NCI-H82 treated with DMSO at 0.1 percent for 48 hours (cell line): ENCODE measurements at regions not wholly inside any gene's neighbourhood (a gene's known extent, or its start where the extent isn't known, plus 50 kb on each side); places are given as distances from the start of the nearest gene placed in this dataset.
A peak's percentile ranks its signal among the peaks of the same experiment; 100 is the strongest.
"Not testable (repeated sequence)": the region's sequence is repeated elsewhere in the genome, so short reads cannot be mapped to it uniquely, and the experiment has no call there.

Experiments
- DNase-seq: peaks from one replicate; lab custom pipeline; 2025; ENCODE audit not compliant: unreplicated experiment; lab: John Stamatoyannopoulos, UW

GRCh38 chr5:42950116-42950455 lies 90.0 kb downstream of the ANXA2R start:
- no peak for DNase-seq

GRCh38 chr5:42949348-42950115 lies 90.6 kb downstream of the ANXA2R start:
- DNase-seq: peak; percentile 43

DNA sequence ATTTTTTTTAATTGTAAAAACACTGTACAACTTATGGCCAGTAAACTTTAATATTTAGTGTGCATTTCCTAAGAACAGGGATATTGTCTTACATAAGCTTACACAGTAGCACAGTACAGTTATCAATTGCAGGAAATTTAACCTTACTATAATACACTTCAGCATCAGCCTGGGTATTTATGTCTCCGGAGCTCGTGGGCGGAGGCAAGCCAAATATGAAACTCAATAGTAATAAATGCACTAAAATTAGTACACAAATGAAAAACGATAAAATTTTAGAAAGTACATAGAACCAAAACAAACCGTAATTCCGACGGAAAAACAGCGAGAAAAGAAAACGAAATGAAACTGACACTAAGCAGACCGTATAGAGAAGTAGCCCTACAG lies 91.2 kb downstream of the ANXA2R start:
- DNase-seq: no peak

DNA sequence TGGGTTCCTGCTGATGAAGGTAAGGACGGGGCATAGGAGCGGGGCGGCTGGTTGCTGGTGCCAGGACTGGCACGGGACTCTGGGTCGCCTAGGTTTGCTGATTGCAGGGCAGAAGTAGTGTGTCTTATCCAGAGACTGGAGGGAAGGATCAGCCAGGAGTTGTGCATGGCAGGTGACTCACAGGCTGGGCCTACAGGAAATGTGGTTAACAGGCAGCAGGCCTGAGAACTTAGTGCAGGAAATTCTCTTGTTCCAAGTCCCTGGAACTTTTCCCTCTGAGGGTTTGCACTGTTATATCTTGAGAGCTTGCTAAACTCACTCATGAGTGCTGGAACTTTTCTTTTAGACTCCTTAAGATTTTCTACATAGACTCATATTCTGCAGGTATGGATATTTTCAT lies 95.1 kb downstream of the ANXA2R start:
- DNase-seq: no peak

- DNase-seq: no peak
Observed at GRCh38 chr5:42943931-42944631, 96.0 kb downstream of the ANXA2R start.

- no peak for DNase-seq
Observed at GRCh38 chr5:42940853-42941252, 99.3 kb downstream of the ANXA2R start.

DNA sequence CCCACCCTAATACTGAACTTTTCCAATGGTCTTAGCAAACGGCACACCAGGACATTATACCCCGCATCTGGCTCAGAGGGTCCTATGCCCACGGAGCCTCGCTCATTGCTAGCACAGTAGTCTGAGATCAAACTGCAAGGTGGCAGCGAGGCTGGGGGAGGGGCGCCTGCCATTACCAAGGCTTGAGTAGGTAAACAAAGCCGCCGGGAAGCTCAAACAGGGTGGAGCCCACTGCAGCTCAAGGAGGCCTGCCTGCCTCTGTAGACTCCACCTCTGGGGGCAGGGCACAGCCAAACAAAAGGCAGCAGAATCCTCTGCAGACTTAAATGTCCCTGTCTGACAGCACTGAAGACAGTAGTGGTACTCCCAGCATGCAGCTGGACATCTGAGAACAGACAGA lies 108.1 kb downstream of the ANXA2R start:
- DNase-seq: not testable (repeated sequence)

- DNase-seq: not testable (repeated sequence)
Observed at GRCh38 chr5:42931451-42931850, 108.7 kb downstream of the ANXA2R start.

DNA sequence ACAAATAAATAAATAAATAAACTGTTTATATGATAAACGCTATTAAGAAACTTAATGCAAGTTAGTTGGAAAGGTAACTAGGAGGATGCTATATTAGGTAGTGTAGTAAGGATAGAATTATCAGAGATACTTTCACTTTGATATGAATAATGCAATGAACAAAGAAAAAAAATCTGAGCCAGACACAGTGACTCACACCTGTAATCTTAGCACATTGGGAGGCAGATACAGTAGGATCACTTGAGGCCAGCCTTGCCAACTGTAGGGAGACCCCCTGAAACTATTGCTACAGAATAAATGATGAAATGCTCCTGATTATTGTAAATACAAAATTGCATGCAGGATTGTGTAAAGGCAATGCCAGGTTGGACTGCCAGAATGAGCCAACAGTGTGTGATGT lies 109.2 kb downstream of the ANXA2R start:
- no peak for DNase-seq

DNA sequence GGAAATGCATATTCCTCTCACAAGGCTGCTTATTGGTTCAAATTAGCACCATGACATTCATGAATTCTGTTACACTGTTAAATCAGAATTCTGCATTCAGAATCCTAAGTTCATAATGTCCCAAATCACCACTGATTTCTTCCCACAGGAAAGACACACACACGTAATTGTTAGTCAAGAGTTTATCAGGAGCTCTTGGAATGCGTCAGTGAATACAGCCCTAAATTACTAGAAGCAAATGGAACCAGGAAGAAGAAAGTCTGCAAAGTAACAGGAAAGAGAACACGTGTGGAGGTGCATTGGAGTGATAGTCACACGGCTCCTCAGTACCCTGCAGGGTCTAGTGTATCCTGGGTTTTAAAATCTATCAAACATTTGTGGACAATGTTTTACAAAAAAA lies 110.2 kb downstream of the ANXA2R start:
- no peak for DNase-seq

DNA sequence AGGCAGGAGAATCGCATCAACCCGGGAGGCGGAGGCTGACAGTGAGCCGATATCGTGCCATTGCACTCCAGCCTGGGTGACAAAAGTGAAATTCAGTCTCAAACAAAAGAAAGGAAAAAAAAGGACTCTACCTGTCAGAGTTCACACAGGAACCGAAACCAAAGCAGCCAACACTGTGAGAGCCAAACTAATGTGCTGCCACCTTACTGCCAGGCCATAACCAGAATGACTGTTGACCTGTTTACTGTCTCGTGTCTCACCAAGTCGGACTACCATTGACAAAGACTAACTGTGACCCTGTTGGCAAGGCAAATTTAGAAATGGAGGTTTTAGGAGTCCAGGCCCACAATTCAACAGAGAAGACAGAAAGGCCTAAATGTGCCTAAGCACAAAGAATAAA lies 112.4 kb downstream of the ANXA2R start:
- DNase-seq: no peak

DNA sequence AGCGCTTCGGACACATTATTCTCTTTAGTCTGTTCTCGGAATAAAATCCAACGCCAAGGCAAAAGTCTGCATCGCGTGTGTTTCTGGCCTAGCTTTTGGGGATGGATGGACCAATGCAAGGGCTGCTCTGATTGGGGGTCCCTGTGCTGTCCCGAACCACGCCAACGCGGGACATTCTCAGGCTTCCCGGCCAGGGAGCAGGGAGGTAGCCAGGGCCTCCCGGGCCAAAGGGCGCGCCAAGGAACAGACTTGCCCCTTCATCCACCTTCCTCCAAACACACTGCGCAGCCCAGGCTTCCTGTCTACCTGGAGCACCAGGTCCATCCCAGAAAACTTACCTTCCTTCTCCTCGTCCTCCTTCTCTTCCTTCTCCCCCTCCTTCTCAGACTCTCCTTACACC lies 113.0 kb upstream of the SELENOP start:
- no peak for DNase-seq

- DNase-seq: no peak
Observed at GRCh38 chr5:42924226-42924625, 112.5 kb upstream of the SELENOP start.

DNA sequence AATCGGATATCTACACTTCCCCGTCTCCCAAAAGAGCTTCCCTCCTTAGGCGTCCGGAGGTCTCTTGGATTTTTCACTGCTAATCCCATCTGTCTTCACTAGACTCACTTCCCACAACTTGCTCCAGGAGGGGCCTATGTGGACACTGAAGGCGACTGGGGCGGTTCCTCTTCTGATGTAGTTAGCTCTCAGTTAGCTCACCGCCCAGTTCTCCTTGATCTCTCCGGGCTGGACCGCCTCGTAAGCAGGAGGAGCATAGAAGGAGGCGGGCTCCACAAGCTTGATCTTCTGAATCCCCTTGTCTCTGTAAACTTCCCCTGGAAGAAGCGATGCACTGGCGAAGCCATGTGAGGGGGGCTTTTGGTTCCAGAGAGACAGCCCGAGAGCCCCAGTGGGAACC lies 112.0 kb upstream of the SELENOP start:
- DNase-seq: no peak

DNA sequence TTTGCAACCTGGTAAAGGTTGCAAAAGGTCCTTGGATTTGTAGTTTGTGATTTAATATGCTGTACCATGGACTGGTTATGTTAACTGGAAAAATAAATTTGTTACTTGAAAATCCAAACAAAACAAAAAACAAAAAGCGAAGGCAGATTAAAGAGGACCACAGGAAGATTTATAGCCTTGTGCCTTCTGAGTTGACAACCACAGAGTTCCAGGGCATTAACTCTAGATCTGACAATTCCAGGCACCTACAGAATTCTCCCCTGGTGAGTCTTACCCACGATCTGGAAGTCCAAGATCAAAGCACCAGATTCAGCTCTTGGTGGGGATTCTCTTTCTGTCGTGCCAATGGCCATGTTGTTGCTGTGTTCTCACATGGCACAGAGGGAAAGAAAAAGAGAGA lies 107.9 kb upstream of the SELENOP start:
- no peak for DNase-seq

DNA sequence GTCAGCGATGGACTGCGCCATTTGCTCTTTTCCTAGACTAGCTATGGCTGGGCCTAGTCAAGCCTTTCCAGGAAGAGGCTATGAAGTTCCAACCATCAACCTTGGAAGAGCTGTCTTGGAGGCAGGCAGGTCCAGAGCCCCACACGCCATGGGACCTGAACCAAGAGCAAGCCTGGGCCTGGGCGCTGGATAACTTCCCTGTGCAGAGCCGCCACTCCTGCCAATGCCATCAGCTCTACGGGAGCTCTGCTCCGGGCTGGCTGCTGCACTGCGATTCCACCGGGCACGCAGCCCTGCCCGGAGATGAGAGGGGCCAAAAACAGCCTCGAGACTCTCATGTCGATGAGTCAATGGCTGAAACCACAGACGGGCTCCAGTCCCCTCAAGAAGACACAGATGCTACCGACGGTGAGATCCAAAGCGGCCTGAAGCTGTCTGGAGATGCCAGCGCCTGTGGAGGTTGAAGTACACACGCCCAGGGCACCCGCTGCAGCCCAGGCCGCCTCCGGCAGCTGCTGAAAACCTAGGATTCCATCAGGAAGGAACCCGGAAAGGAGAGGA lies 103.7 kb upstream of the SELENOP start:
- DNase-seq: no peak

- no peak for DNase-seq
Observed at GRCh38 chr5:42912184-42912798, 100.6 kb upstream of the SELENOP start.

- DNase-seq: peak; percentile 46
Observed at GRCh38 chr5:42908509-42909488, 97.1 kb upstream of the SELENOP start.

DNA sequence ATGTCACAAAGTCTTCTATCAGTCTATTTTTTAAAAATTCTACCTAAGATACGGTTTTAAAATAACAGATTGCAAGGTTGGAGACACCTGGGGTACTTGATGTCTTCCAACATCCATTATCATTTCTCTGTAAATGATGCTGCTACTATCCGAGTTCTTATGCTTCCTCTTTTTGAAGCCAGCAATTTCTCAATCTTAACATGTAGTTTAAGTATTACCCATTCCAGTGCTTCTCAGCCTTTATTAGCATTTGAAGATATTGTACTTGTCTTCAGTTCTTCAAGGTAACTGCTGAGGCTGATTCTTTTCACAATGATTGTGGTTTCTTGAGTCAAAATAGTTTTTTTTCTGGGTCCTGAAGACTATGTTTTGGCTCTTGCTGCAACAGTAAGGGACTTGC lies 96.4 kb upstream of the SELENOP start:
- no peak for DNase-seq

- no peak for DNase-seq
Observed at GRCh38 chr5:42905827-42906226, 94.1 kb upstream of the SELENOP start.

DNA sequence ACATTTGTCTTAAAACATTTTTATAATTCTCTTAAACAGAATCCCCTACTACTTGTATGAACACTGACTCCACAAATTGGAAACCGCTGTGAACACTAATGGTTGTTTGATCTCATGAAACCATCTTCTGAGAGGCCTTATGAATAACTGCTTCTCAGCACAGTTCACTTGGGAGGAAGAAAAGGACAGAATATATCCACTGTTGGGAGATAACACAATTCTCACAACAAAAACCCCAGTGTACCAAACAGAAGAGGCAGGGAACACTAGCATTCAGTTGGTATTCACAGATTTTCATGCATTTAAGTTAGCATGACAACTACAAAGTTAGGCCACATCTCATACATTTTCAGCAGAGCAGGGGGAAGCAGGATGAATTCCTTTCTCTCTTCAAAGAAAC lies 89.0 kb upstream of the SELENOP start:
- no peak for DNase-seq
